Effector memory CD4-positive, alpha-beta T cell (primary cell): ENCODE measurements at regions not wholly inside any gene's neighbourhood (a gene's known extent, or its start where the extent isn't known, plus 50 kb on each side); places are given as distances from the start of the nearest gene placed in this dataset.

Experiments
- DNase-seq, 3 donors: peaks; one replicate each; pipeline ENCODE4 v3.0.0-alpha.2; 2020
- H3K27ac ChIP-seq: 2 replicates; pipeline ENCODE4 v1.7.0; 2013; ENCODE audit warnings: mild to moderate bottlenecking, low read length, moderate library complexity; ENCODE audit not compliant: insufficient read depth, poor library complexity, severe bottlenecking
- H3K27me3 ChIP-seq: replicated peaks from 2 replicates; pipeline ENCODE4 v1.7.0; 2013; ENCODE audit warnings: mild to moderate bottlenecking, low read length; ENCODE audit not compliant: insufficient read depth, control insufficient read depth, poor library complexity, severe bottlenecking
- H3K36me3 ChIP-seq: 2 replicates; pipeline ENCODE4 v1.7.0; 2013; ENCODE audit warnings: mild to moderate bottlenecking, low read length, moderate library complexity; ENCODE audit not compliant: control insufficient read depth, insufficient read depth
- H3K4me1 ChIP-seq: 2 replicates; pipeline ENCODE4 v1.7.0; 2013; ENCODE audit warnings: low read length, mild to moderate bottlenecking; ENCODE audit not compliant: control insufficient read depth, insufficient read depth, poor library complexity, severe bottlenecking
- H3K4me3 ChIP-seq: 2 replicates; pipeline ENCODE4 v1.7.0; 2013; ENCODE audit warnings: low read length, low read depth, mild to moderate bottlenecking; ENCODE audit not compliant: insufficient read depth, poor library complexity, severe bottlenecking
- H3K9me3 ChIP-seq: 2 replicates; pipeline ENCODE4 v1.7.0; 2013; ENCODE audit warnings: mild to moderate bottlenecking, low read length, moderate library complexity; ENCODE audit not compliant: control insufficient read depth

GRCh38 chr6:21958428-21958827, 338.4 kb downstream of the PRL start:
- H3K27ac ChIP-seq = no peak overlapping the region

GRCh38 chr6:21961226-21961625, 335.6 kb downstream of the PRL start:
- Histone ChIP-seq H3K4me3 (no peak overlapping the region), H3K36me3 (no peaks in the 10 kb centered on the region), H3K4me1 (no peaks in the 10 kb centered on the region), H3K27ac (no peak overlapping the region), H3K27me3 (no peaks in the 10 kb centered on the region), H3K9me3 (no peaks in the 10 kb centered on the region)
- DNase-seq = no peak

More at GRCh38 chr6:21958428-21958827, 338.4 kb downstream of the PRL start:
- Histone ChIP-seq H3K36me3 (no peaks in the 10 kb centered on the region), H3K27me3 (no peaks in the 10 kb centered on the region), H3K9me3 (no peaks in the 10 kb centered on the region), H3K4me1 (no peaks in the 10 kb centered on the region), H3K4me3 (no peak overlapping the region)
- DNase-seq = no peak

GRCh38 chr6:21965016-21965415, 331.8 kb downstream of the PRL start:
- H3K36me3 ChIP-seq = no peaks in the 10 kb centered on the region
- H3K27me3 ChIP-seq = no peaks in the 10 kb centered on the region
- no peak overlapping the region for H3K4me3 ChIP-seq
- DNase-seq = no peak
- H3K9me3 ChIP-seq = no peaks in the 10 kb centered on the region
- H3K4me1 ChIP-seq = no peaks in the 10 kb centered on the region
- H3K27ac ChIP-seq = no peak overlapping the region

GRCh38 chr6:21965953-21966539, 330.8 kb downstream of the PRL start:
- no peaks in the 10 kb centered on the region for H3K4me1 ChIP-seq
- no peak overlapping the region for H3K4me3 ChIP-seq
- no peaks in the 10 kb centered on the region for H3K9me3 ChIP-seq
- H3K27ac ChIP-seq = no peak overlapping the region
- no peaks in the 10 kb centered on the region for H3K36me3 ChIP-seq
- no peak for DNase-seq
- H3K27me3 ChIP-seq = no peaks in the 10 kb centered on the region

GRCh38 chr6:21967056-21967974, 329.5 kb downstream of the PRL start:
- no peak for DNase-seq
- no peaks in the 10 kb centered on the region for H3K4me1 ChIP-seq
- no peak overlapping the region for H3K27ac ChIP-seq
- H3K9me3 ChIP-seq = no peaks in the 10 kb centered on the region
- H3K27me3 ChIP-seq = no peaks in the 10 kb centered on the region
- no peaks in the 10 kb centered on the region for H3K36me3 ChIP-seq
- H3K4me3 ChIP-seq = no peak overlapping the region

GRCh38 chr6:21968411-21968810, 328.4 kb downstream of the PRL start:
- Histone ChIP-seq H3K27ac (no peak overlapping the region), H3K36me3 (no peaks in the 10 kb centered on the region), H3K4me1 (no peaks in the 10 kb centered on the region), H3K27me3 (no peaks in the 10 kb centered on the region), H3K4me3 (no peak overlapping the region), H3K9me3 (no peaks in the 10 kb centered on the region)
- DNase-seq = no peak

GRCh38 chr6:21969192-21969591, 327.6 kb downstream of the PRL start:
- no peaks in the 10 kb centered on the region for H3K9me3 ChIP-seq
- H3K27me3 ChIP-seq = no peaks in the 10 kb centered on the region
- H3K4me3 ChIP-seq = no peak overlapping the region
- DNase-seq = no peak
- no peak overlapping the region for H3K27ac ChIP-seq
- no peaks in the 10 kb centered on the region for H3K36me3 ChIP-seq
- no peaks in the 10 kb centered on the region for H3K4me1 ChIP-seq

- no peak overlapping the region for H3K27ac ChIP-seq
- DNase-seq = no peak
- H3K36me3 ChIP-seq = no peaks in the 10 kb centered on the region
- no peaks in the 10 kb centered on the region for H3K27me3 ChIP-seq
- H3K9me3 ChIP-seq = no peaks in the 10 kb centered on the region
- H3K4me1 ChIP-seq = no peaks in the 10 kb centered on the region
- H3K4me3 ChIP-seq = no peak overlapping the region
Measured at GRCh38 chr6:21970569-21971300, 326.1 kb downstream of the PRL start.

GRCh38 chr6:21971541-21971940, 325.3 kb downstream of the PRL start:
- Histone ChIP-seq H3K27me3 (no peaks in the 10 kb centered on the region), H3K27ac (no peak overlapping the region), H3K4me3 (no peak overlapping the region), H3K9me3 (no peaks in the 10 kb centered on the region), H3K4me1 (no peaks in the 10 kb centered on the region), H3K36me3 (no peaks in the 10 kb centered on the region)
- no peak for DNase-seq

- Histone ChIP-seq H3K4me3 (no peak overlapping the region), H3K36me3 (no peaks in the 10 kb centered on the region)
Measured at GRCh38 chr6:21972516-21972915, 324.3 kb downstream of the PRL start.

More at GRCh38 chr6:21972516-21972915, 324.3 kb downstream of the PRL start:
- Histone ChIP-seq H3K27ac (no peak overlapping the region), H3K4me1 (no peaks in the 10 kb centered on the region), H3K9me3 (no peaks in the 10 kb centered on the region), H3K27me3 (no peaks in the 10 kb centered on the region)
- no peak for DNase-seq
